ENCODE measurements at regions not wholly inside any gene's neighbourhood (a gene's known extent, or its start where the extent isn't known, plus 50 kb on each side); places are given as distances from the start of the nearest gene placed in this dataset.

DNA sequence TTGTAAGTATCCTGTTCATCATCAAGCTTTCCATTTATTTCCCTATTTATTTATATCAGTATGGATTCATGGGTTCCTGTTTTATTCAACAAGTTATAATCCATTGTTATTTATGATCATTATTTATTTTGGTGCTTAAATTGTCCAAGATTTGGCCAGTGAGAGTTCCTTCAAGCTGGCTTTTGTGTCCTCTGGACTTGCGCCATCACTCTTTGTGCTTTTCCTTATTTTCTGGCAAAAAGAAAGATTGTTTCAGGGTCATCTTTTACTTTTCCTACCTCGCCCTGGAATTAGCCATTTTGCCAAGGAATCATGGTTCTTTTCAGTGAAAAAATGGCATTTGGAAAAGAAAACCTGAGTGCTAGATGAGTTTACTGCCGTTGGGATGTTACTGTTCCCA, 193.4 kb downstream of the ADAMTS15 start:
- Mint-ChIP-seq H3K27me3 (ENCODE audit: low read depth) (no peaks in the 10 kb centered on the region), H3K4me3 (no peak overlapping the region), H3K4me1 (ENCODE audit: low read depth) (no peaks in the 10 kb centered on the region), H3K9me3 (no peaks in the 10 kb centered on the region), H3K36me3 (ENCODE audit: insufficient read depth) (no peaks in the 10 kb centered on the region)
- no peak for ATAC-seq
- DNase-seq, result no peak

DNA sequence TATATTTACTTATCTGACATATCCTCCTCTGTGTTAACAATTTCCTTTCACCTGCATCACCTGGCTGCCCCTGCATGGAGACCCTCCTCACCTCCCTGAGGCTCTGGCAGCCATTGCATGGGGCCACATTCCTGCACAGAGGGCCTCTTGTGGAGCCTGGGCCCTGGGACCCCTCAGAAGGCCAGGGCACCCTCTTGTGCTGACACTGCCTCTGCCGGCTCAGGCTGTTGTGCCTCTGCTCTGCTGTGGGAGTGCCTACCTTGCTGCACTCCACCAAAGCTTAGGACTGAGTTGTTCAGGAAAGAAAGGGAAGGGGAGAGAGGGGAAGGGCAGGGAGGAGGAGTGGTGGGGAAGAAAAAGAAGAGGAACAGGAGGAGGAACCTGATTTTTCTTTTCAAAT, 194.5 kb downstream of the ADAMTS15 start:
- no peak overlapping the region for H3K4me3 Mint-ChIP-seq
- no peaks in the 10 kb centered on the region for H3K9me3 Mint-ChIP-seq
- ATAC-seq, result no peak
- no peaks in the 10 kb centered on the region for H3K27me3 Mint-ChIP-seq (ENCODE audit: low read depth)
- H3K4me1 Mint-ChIP-seq (ENCODE audit: low read depth), result no peaks in the 10 kb centered on the region
- H3K36me3 Mint-ChIP-seq (ENCODE audit: insufficient read depth), result no peaks in the 10 kb centered on the region
- DNase-seq, result no peak

DNA sequence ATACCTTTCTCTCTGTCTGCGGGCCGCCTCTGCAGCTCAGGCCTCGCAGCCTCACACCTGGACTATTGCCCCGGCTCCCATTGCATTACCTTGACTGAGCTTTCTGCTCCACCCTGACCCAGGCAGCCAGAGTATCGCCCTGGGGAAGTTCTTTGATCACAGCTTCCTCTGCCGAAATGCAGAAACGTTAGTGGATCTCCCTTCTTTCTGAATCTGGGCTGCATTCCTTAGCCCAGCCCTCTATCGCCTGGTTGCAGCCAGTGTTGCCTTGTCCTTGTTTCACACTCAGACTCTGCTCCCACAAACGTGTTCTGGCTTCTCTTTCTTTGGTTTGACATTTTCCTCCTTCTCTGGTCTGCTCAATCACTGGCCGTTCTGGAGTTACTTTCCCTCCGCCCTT, 195.7 kb downstream of the ADAMTS15 start:
- DNase-seq (no peak), ATAC-seq (no peak)
- Mint-ChIP-seq H3K36me3 (ENCODE audit: insufficient read depth) (no peaks in the 10 kb centered on the region), H3K27me3 (ENCODE audit: low read depth) (no peaks in the 10 kb centered on the region), H3K4me1 (ENCODE audit: low read depth) (no peaks in the 10 kb centered on the region), H3K9me3 (no peaks in the 10 kb centered on the region), H3K4me3 (no peak overlapping the region)

DNA sequence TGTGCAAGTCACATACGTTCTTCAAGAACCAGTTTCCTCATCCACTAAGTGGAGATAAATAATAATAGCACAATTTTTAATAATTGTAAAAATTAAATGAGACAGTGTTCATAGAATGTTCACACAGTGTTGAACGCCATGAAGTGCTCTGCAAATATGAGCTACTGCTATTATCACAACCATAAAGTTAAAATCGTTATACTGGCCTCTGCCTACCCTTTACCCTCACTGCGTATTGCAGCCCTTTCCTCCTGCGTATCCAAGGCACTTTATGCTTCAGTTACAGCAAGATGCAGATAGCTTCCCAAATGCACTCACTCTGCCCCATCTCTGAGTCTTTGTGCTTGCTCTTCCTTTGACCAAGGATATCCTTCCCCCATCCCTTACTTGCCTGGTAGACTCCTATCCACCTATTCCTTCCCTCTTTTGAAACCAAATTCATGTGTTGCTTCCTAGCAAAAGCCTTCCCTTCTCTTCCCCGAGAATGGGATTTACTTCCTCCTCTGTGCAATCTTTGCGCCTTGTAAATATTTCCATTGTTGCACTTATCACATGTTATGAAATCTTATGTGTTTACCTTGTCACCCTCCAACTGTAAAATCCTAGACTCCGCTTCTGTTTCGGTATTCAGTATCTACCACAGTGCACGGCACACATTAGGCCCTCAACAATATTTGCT, 196.9 kb downstream of the ADAMTS15 start:
- Mint-ChIP-seq H3K36me3 (ENCODE audit: insufficient read depth) (no peaks in the 10 kb centered on the region), H3K27me3 (ENCODE audit: low read depth) (no peaks in the 10 kb centered on the region), H3K9me3 (no peaks in the 10 kb centered on the region), H3K4me1 (ENCODE audit: low read depth) (no peaks in the 10 kb centered on the region), H3K4me3 (no peak overlapping the region)
- ATAC-seq (no peak), DNase-seq (no peak)

DNA sequence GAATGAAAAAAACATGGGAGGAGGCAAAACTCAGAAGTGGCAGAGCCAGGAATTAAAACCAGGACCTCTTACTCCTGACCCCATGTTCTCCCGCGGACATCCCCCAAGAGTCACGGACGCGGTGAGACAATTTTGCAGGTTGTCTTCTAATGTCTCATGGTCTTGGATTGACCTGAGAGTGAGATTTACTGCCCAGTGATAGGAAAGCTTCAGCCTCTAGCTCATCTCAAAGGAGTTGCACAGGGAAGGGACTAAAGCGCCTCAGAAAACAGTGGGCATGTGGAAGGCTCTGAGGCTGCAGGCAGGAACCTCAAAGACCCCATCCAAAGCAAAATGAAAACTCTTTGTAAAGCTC, 197.4 kb downstream of the ADAMTS15 start:
- no peaks in the 10 kb centered on the region for H3K27me3 Mint-ChIP-seq (ENCODE audit: low read depth)
- ATAC-seq (no peak), DNase-seq (no peak)
- H3K4me1 Mint-ChIP-seq (ENCODE audit: low read depth), result no peaks in the 10 kb centered on the region
- H3K36me3 Mint-ChIP-seq (ENCODE audit: insufficient read depth), result no peaks in the 10 kb centered on the region
- H3K9me3 Mint-ChIP-seq, result no peaks in the 10 kb centered on the region
- H3K4me3 Mint-ChIP-seq, result no peak overlapping the region

DNA sequence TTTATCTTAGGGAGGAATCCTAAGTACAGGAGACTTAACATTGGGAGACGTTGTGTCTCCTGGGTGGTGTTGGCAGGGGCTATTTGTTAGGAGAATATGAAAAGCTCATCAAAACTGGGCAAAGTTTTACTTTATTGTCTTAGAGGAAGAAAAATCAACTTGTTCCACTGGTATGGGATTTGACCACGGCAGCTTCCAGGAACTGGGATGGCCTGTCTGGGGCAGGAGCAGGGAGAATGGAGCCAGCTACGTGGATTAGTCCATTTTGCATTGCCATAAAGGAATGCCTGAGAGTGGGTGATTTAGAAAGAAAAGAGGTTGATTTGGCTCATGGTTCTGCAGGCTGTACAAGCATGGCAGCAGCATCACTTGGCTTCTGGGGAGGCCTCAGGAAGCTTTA, 198.4 kb downstream of the ADAMTS15 start:
- Mint-ChIP-seq H3K4me1 (ENCODE audit: low read depth) (no peaks in the 10 kb centered on the region), H3K9me3 (no peaks in the 10 kb centered on the region), H3K27me3 (ENCODE audit: low read depth) (no peaks in the 10 kb centered on the region), H3K4me3 (no peak overlapping the region), H3K36me3 (ENCODE audit: insufficient read depth) (no peaks in the 10 kb centered on the region)
- DNase-seq, result no peak
- no peak for ATAC-seq

DNA sequence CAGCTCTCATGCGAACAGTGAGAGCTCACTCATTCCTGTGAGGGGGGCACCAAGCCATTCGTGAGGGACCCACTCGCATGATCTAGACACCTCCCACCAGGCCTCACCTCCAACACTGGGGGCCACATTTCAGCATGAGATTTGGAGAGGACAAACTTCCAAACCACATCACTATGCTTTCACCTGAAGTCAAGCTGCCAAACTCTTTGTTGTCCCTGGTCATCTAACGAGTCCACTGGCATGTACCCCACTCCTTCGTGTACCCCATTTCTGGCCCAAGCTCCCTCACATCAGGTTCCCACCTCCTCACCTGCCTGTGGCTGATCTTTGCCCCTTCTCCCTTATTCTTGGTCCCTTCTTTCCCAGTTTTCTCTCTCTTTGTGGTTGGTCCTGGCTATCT, 198.9 kb downstream of the ADAMTS15 start:
- no peak for ATAC-seq
- no peak overlapping the region for H3K4me3 Mint-ChIP-seq
- DNase-seq, result no peak
- H3K36me3 Mint-ChIP-seq (ENCODE audit: insufficient read depth), result no peaks in the 10 kb centered on the region
- no peaks in the 10 kb centered on the region for H3K9me3 Mint-ChIP-seq
- no peaks in the 10 kb centered on the region for H3K27me3 Mint-ChIP-seq (ENCODE audit: low read depth)
- no peaks in the 10 kb centered on the region for H3K4me1 Mint-ChIP-seq (ENCODE audit: low read depth)

DNA sequence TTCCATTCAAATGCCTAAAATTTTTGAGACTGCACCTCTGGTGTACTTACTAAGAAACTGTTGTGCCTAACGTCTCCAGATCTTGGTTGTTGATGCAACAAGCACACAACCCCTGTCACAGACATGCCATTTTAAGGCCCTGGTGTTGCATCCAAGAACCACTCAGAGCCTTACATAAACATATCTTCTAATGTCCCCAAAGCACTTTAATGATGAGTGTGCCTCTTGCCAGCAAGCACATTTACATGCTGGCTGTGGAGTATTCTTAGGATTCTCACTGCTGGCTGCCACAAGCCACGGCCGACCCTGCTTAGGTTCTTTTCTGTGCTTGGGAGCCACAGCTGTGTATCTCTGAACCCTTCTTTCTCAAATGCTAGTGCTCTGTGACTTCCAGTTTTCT, 201.4 kb downstream of the ADAMTS15 start:
- no peak overlapping the region for H3K4me3 Mint-ChIP-seq
- DNase-seq, result no peak
- ATAC-seq, result no peak
- H3K36me3 Mint-ChIP-seq (ENCODE audit: insufficient read depth), result no peaks in the 10 kb centered on the region
- no peaks in the 10 kb centered on the region for H3K4me1 Mint-ChIP-seq (ENCODE audit: low read depth)
- peaks cover 9% of the 10 kb centered on the region for H3K27me3 Mint-ChIP-seq (ENCODE audit: low read depth)
- no peaks in the 10 kb centered on the region for H3K9me3 Mint-ChIP-seq

DNA sequence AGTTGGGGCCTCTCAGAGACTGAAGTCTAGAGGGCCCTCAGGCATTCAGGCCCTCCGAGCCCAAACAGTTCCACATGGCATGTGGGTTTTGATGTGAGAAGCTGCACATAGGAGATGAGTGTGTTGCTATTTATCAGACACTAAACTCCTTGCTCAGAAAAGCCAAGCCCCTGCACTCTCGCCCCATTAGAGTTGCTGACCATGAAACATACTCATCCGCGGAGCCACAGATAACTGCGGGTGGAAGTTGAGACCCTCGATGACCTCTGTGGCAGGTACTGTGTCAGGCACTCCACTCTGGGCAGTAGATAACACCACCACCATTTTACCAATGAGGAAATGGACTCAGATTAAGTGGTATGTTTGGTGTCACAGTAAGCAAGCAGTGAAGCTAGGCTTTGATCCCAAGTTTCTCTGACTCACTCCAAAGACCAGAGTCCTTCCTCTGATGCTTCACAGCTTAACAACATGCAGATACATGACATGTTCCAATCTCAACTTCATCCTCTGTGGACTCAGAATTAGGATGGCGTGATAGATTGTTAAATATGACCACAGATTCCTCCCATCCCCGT, 202.1 kb downstream of the ADAMTS15 start:
- Mint-ChIP-seq H3K4me1 (ENCODE audit: low read depth) (no peaks in the 10 kb centered on the region), H3K36me3 (ENCODE audit: insufficient read depth) (no peaks in the 10 kb centered on the region), H3K27me3 (ENCODE audit: low read depth) (peaks cover 9% of the 10 kb centered on the region), H3K9me3 (no peaks in the 10 kb centered on the region), H3K4me3 (no peak overlapping the region)
- no peak for ATAC-seq
- DNase-seq, result no peak

DNA sequence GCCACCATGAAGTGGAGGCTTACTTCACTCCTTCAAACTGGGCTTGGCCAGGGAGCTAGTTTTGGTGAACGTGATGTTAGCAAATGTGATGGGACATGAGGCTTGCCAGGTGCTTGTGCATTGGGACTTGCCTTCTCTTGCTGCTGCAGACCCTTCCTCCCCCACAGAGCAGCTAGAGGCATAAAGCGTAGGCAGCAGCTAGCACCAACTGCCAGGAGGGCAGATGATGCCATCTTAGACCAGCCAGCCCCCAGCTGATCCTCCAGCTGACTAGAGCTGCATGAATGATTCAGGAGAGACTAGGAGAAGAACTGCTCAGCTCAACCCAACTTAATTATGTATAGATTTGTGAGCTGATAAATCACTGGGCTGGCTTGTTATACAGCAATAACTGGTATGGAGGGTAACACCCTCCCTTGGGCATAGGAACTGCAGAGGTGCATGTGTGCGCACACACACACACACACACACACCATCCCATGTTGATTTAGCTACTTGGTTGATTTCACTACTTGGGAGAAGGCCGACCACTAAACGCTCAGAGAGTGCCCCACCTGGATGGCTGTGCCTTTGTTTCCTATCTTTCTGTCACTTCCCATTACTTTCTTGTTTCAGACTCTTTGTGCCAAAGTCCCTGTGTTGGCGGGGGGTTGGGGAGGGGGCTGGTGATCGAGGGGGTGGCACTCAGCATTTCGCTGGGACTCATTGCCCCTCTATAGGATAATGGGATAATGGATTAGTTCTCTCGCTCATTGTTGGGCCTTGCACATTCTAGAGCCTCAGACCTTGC, 202.8 kb downstream of the ADAMTS15 start:
- DNase-seq (no peak), ATAC-seq (no peak)
- peaks cover 6% of the 10 kb centered on the region for H3K9me3 Mint-ChIP-seq
- no peaks in the 10 kb centered on the region for H3K36me3 Mint-ChIP-seq (ENCODE audit: insufficient read depth)
- H3K4me1 Mint-ChIP-seq (ENCODE audit: low read depth), result no peaks in the 10 kb centered on the region
- no peak overlapping the region for H3K4me3 Mint-ChIP-seq
- peaks cover 9% of the 10 kb centered on the region for H3K27me3 Mint-ChIP-seq (ENCODE audit: low read depth)

DNA sequence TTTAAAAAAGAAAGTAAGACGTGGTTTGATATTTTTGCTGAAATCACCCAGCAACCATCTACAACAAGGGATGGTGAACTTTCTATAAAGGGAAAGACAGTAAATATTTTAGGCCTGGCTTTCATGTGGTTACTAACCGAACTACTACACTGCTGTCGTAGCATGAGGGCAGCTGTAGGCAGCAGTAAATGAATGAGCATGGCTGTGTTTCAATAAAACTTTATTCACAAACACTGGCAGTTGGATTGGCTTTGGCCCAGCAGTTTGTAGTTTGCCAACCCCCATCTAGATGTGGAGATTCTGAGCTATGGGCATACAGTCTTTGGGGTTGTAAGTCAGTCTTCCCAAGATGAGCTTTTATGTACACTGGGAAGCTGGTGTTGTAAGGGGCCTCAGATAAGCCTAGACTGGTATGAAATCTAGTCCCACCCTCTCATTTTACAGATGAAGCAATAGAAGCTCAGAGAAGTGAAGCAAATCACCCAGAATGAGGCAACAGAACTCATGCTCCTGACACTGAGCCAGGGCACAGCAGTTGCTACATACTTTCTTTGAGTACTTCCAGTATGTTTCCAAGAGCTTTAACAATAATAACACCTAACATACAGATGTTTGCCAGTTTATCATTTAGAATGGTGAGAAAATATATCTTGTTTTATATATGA, 204.4 kb downstream of the ADAMTS15 start:
- ATAC-seq (no peak), DNase-seq (no peak)
- Mint-ChIP-seq H3K27me3 (ENCODE audit: low read depth) (peaks cover 9% of the 10 kb centered on the region), H3K9me3 (peaks cover 6% of the 10 kb centered on the region), H3K36me3 (ENCODE audit: insufficient read depth) (no peaks in the 10 kb centered on the region), H3K4me3 (no peak overlapping the region), H3K4me1 (ENCODE audit: low read depth) (no peaks in the 10 kb centered on the region)

DNA sequence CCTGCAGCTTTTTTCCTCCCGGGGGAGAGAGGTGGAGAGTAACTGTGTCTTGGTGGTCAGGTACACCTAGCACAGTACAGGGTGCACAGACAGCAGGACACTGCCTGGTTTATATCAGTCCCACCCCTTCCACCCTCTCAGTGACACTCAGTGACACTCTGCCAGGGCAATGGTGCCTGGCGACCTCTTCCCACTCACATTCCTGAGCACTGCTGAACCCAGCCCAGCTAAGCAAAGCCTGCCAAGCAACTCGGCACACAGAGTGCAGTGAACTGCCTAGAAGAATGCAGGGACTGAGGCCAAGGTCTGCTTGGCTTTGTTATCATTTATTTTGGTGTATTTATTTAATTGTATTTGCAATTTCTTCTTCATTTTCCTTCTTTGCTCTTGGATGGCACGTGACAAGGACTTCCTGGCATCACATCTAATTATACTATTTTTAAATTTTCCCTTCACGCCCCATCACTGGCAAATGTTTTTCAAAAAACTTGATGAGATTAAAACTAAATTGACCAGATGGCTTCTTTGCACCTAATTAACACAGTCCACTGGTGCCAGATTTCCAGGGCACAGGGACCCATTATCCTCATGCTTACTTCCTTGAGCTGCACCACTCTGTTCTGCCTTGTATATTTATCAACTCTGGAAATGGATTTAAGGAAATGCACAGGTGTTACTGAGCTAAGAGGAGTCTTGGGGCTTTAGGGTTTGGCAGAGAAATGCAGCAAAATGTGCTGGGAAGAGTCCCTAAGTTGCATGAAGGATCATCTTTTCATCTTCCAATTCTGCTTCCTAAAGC, 205.6 kb downstream of the ADAMTS15 start:
- Mint-ChIP-seq H3K4me1 (ENCODE audit: low read depth) (no peaks in the 10 kb centered on the region), H3K9me3 (peaks cover 6% of the 10 kb centered on the region), H3K4me3 (no peak overlapping the region), H3K36me3 (ENCODE audit: insufficient read depth) (no peaks in the 10 kb centered on the region), H3K27me3 (ENCODE audit: low read depth) (peaks cover 9% of the 10 kb centered on the region)
- DNase-seq, result no peak
- no peak for ATAC-seq

DNA sequence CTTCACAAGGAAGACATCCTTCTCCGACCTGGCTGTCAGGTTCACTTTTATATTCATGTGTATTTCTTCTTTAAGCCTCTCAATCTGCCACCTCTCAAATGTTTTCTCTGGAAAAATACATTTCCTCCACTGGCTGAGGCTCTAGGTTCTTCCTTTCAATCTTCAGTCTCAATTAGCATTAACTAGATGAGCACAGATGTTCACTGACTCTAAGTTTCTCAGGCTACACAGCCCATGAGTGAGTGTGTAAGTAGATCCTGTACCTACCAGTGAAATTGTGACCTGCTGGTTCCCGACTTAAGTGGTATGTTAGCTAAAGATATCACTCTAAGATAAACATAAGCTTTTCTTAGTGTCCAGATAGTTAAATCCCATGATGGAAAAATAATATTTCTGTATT, 206.9 kb downstream of the ADAMTS15 start:
- Mint-ChIP-seq H3K9me3 (peaks cover 6% of the 10 kb centered on the region), H3K36me3 (ENCODE audit: insufficient read depth) (no peaks in the 10 kb centered on the region), H3K27me3 (ENCODE audit: low read depth) (peaks cover 9% of the 10 kb centered on the region), H3K4me3 (no peak overlapping the region), H3K4me1 (ENCODE audit: low read depth) (no peaks in the 10 kb centered on the region)
- ATAC-seq (no peak), DNase-seq (no peak)

DNA sequence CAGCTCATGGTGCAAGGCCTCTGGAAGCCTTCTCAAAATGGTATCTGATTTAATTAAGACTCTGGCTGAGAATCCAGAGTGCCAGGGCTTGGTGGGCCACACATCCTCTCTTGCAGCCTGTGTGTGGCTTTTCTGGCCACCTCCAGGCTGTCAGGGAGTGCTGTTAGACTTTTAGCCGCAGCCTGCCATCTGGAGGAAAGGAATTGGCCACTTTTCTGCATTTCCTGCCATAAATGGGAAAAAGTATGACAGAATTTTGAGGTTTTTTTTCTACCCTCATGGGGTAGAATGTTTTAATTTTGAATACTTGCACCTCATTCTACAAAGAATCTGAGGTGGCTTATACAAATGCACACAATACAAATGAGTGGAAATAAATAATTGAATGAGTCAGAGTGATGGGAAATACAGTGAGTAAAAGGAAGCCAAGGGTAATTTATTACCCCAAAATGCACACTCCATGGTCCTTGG, 218.4 kb downstream of the ADAMTS15 start:
- H3K9me3 Mint-ChIP-seq, result no peaks in the 10 kb centered on the region
- no peaks in the 10 kb centered on the region for H3K36me3 Mint-ChIP-seq (ENCODE audit: insufficient read depth)
- no peaks in the 10 kb centered on the region for H3K27me3 Mint-ChIP-seq (ENCODE audit: low read depth)
- DNase-seq, result no peak
- H3K4me1 Mint-ChIP-seq (ENCODE audit: low read depth), result no peaks in the 10 kb centered on the region
- no peak overlapping the region for H3K4me3 Mint-ChIP-seq
- ATAC-seq, result no peak
